Germinal center (tissue), 1 donor: ENCODE measurements at regions not wholly inside any gene's neighbourhood (a gene's known extent, or its start where the extent isn't known, plus 50 kb on each side); places are given as distances from the start of the nearest gene placed in this dataset.

Experiments
- DNase-seq: peaks from one replicate; pipeline ENCODE4 v3.0.0; 2012; ENCODE audit warnings: mixed read lengths, low spot score

- no peak for DNase-seq
These were observed 67.8 kb upstream of the PARD3B start for GRCh38 chr2:204477358-204477950.

- DNase-seq = no peak
These were observed 65.7 kb upstream of the PARD3B start for GRCh38 chr2:204479557-204479956.

DNA sequence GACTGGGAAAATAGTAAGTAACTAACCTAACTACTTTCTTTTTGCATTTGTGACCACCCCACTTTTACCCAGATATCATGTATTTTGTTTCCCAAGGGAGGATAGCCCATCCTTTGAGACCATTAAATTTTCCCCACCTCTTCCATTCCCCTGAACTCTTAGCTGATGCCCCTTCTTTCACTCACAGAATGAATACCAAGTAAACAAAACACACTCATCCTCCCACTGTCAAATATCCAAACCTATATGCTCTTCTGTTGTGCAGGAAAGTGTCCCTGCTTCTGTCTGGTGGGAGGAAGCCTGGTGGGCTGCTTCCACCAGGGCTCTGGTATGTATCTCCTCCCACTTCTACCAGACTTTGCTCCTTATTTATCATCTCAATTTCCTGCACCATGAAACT lies 64.6 kb upstream of the PARD3B start:
- DNase-seq = no peak

DNA sequence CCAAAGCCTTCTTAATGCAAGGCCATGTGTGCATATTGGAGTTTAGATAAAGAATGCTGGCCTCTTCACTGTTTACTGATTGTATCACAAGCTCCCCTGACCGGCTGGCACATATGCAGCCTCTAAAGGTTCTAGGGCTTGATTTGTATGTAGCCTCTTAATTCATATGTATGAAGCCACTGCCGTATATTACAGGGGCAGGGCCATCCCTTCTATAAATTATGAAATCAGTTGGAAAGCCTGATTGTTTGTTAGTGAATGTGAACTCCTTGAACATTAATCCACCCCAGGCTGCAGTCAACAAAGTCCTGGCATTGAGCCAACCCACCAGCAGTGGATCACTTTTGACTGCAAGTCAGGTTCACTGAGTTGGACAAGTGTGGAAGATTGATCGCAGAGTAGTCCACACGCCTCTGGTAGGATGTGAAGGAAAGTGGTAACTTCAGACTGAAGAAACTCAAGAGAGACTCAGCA lies 61.6 kb upstream of the PARD3B start:
- DNase-seq = no peak

DNA sequence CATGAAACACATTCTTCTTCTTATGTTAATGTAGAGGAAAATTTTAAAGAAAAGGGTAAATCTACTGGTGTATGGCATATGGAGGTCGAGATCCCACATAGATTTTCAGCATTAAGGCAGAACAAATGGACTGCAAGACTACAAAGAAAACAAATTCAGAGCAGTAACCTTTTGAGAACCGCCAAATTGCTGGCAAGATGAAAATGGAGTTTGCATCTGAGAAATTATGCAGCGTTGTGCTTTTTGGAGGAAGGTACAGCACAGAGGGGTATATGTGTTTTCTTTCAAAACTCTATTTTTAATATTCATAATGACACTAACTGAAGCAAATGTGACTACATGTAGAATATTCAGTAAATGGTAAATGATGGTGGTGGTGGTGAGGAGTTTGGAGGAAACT lies 59.0 kb upstream of the PARD3B start:
- DNase-seq = no peak

DNA sequence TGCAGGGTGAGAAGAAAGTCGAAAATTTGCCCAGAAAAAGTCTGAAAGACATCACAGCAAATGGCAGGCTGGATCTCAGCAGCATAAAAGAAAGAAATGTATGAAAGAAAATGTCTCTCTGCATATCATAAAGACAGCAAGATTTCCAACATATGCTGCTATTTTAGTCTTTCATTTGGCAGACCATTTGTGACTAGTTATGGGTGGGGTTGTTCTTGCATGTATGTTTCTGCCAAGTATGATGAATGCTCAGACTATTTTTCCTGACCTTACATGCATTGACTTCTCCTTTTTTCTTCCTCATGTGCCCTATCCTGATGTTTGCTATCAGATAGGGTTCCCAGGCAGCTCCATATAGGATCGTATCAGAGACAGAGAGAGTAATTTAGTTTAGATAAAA lies 58.5 kb upstream of the PARD3B start:
- DNase-seq = no peak

DNA sequence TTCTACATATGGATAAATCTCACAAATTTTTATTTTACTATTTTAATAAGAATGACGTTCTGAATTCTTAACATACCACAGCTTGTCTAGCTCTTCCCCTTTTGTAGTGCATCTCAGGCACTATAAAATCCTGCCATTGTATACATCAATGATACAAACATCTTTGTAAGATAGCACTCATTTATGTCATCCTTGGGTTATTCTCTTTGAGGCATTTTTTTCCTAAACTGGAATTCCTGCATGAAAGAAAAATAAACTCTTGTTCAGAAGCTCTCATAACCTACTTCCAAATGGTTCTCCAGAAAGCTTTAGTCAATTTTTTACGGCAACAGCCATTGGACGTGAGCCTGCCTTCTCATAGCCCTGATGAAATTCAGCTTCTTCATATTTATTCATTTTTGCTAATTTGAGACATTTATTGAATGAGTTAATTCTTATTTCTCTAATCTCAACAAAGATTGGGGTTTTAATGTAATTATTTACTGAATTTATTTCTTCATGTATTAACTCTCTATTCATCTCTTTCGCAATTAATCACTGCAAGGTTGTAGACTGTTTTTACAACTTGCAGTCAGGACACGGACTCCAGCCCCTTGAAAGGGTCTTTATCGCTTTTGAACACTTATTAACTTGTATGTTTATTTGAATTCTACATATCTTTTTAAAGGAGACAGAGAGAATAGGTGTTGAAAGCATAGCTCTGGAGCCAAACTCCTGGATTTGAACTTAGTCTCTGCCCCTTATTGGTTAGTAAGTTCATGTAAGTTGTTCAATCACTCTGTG lies 57.6 kb upstream of the PARD3B start:
- no peak for DNase-seq

DNA sequence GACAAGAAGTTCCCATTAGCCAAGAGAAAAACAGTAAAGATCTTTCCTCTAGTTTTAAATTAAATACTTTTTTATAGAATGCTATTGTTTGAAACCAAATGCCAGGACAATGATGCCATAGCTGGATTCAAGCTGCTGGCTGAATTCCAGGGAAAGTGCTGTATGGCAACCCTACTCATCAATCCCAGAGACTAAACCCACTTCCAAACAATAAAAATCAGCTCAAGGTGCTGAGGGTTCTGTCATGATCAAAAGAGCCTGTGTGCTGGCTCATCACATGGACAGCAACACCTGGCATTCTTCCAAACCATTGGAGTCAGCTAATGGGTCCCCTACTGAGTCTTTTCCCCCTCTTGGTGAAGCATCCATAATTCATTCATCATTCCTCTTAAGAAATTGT lies 53.7 kb upstream of the PARD3B start:
- DNase-seq = no peak

DNA sequence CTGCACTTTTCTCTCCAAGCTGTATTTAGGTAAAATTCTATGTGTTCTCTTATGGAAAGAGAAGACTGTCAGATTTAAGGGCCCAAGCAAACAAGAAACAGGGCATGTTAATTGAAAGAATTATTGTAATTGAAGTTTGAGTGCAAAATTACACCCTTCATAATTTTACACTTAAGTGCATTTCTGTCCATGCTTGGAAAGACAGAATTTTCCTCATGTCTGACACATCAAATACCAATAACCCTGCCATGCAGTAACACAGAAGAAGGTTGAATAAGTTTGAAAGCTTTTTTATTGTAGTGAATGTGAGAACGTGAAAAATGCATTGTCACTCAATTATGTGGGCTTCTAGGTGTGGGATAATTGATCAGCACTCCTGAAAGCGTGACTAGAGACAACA lies 52.9 kb upstream of the PARD3B start:
- no peak for DNase-seq

DNA sequence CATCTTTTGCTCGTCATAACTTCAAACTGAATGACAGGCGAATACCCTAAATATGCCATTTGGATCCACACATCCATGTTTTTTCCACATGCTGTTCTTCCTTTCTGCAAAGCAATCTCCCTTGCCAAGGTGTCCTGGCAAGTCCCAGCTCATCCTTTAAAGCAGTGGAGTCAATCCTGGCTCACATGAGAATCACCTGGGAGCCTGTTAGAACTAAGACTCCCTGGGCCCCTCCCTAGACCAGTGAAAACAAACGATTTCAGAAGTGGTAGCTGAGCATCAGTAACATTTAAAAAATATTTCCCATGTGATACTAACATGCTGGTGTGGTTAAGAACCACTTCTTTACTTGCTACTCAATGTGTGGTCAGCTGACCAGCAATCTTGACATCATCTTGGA lies 50.6 kb upstream of the PARD3B start:
- no peak for DNase-seq

- no peak for DNase-seq
These were observed 49.9 kb upstream of the PARD3B start for GRCh38 chr2:204495381-204495780.
